GM04503 (cell line): ENCODE measurements at regions not wholly inside any gene's neighbourhood (a gene's known extent, or its start where the extent isn't known, plus 50 kb on each side); places are given as distances from the start of the nearest gene placed in this dataset.
"Not testable (repeated sequence)": the region's sequence is repeated elsewhere in the genome, so short reads cannot be mapped to it uniquely, and the experiment has no call there.

Source experiments
- DNase-seq: peaks from one replicate; pipeline ENCODE4 v3.0.0-alpha.2; 2012; ENCODE audit warnings: low read depth

DNA sequence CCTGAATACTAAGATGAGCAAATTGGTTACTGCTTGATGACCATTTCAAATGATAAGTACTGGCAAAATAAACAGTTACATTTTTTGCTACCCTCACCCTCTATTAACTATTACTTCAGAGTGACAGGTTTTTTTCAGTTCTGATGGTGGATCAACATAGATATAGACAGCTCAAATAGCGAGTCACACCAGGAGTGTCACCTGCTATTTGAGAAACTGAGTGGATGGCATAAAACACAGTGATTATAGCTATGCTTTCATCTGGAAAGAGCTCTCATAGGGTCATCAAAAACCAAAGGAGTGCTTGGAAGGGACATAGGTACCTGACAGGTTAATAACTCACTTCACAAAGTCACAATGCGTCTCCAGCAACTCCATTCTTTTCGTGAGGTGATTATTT is 244.5 kb upstream of the C9orf72 start:
- no peak for DNase-seq

GRCh38 chr9:27818348-27818747 is 245.1 kb upstream of the C9orf72 start:
- no peak for DNase-seq

DNA sequence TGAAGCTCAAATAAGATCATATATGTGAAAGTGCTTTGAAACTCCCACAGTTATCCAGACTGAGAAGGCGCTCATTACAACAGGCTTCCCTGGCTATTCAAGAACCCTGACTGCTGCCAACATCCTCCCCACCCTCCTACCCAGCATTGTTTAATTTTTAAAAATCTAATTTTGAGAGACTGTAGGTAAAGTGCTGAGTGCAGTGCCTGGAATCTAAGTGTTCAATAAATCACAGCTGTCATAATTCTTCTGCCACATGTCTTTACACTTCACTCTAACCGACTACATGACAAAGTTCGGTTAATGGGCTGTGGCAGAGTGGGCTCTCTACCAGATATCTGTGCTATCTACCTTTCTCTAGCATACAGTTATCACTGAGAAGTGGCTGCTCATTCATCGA is 255.6 kb upstream of the C9orf72 start:
- DNase-seq: no peak

- DNase-seq: no peak
These were observed 256.3 kb upstream of the C9orf72 start for GRCh38 chr9:27829621-27830020.

GRCh38 chr9:27832108-27832507 is 258.8 kb upstream of the C9orf72 start:
- not testable (repeated sequence) for DNase-seq

DNA sequence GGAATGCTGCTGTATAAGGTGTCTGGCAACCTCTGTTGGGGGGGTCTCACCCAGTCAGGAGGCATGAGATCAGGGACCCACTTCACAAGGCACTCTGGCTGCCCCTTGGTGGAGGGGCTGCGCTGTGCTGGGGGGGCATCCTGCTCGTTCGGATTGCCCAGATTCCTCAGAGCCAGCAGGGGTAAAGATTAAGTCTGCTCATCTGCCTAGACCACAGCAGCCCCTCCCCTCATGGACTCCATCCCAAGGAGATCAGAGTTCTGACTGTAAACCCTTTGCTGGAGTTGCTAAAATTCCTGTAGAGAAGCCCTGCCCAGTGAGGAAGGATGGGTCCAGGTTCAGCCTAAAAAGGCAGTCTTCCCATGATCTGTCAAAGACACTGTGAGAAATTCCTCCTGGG is 262.0 kb upstream of the C9orf72 start:
- no peak for DNase-seq

DNA sequence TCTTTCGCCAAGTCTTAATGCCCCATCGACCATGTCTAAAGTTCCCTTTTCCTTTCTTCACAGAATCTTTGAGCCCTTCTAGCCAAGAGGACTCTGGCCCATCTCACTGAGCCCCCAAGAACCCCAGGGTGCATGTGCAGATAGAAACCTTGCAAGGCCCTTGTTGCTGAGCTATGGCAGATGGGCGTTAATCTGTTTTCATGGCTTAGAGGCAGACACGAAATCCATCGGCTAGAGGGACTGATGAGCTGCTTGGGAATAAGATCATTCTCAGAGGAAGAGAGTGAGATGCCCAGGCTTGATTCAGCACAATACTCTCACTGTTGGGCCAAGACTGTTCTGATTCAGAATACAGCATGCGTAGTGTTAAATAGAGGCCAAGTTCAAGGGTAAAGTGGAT is 262.5 kb upstream of the C9orf72 start:
- no peak for DNase-seq

DNA sequence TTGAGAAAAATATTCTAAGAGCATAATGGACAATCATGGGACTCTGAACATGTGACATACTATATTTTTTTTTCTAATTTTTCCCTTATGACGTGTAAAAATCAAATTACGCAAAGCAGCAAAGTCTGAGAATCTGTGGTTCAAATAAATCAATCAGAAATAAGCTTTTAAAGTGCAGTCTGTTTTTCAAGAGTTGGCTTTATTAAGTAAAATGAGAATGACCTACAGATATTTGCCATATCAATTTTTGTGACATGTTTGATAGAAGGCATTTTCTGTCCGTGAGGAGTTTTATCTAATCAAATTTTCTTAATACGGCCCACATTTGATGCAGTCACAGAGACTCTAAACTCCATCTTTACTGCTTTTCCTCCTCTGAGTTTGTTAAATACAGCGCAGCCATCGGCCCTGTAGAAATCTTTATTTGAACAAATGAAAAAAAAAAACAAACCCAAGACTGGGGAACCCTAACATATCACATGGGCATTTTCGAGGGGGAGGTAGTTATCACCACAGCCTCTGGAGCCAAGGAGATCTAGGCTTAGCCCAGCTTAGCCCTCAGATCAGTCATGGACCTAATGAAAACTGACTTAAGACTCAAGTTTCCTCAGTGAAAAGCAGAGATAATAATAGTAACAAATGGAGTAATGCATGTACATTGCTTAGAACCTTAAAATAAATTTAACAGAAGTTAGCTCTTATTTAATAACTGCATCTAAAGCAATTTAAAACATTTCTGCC is 263.6 kb upstream of the C9orf72 start:
- no peak for DNase-seq

GRCh38 chr9:27838876-27839275 is 265.6 kb upstream of the C9orf72 start:
- no peak for DNase-seq

DNA sequence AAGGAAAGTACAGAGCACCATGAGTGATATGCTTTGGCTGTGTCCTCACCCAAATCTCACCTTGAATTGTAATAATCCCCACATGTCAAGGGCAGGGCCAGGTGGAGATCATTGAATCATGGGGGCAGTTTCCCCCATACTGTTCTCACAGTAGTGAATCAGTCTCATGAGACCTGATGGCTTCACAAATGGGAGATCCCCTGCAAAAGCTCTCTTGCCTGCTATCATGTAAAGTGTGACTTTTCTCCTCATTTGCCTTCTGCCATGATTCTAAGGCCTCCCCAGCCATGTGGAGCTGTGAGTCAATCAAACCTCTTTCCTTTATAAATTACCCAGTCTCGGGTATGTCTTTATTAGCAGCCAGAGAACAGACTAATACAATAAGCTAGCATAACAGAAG is 266.5 kb upstream of the C9orf72 start:
- DNase-seq: not testable (repeated sequence)

- no peak for DNase-seq
These were observed 271.5 kb upstream of the C9orf72 start for GRCh38 chr9:27844797-27845196.

DNA sequence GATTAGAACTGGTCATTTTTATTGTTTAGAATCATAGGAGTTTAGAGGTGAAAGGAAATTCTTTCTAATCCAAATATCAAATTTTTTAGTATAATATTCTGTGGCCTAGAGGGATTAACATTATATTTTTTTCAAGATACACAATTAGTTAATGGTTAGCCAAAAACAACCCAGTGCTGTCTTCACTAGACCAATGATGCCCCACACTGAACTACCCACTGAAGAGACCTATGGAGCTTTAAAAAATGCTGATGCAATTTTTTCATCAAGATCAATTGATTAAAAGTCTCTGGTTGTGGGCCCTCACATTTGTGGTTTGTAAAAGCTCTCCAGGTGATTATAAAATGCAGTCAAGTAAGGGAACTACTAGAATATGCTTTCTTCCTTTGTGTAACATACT is 274.1 kb upstream of the C9orf72 start:
- no peak for DNase-seq

DNA sequence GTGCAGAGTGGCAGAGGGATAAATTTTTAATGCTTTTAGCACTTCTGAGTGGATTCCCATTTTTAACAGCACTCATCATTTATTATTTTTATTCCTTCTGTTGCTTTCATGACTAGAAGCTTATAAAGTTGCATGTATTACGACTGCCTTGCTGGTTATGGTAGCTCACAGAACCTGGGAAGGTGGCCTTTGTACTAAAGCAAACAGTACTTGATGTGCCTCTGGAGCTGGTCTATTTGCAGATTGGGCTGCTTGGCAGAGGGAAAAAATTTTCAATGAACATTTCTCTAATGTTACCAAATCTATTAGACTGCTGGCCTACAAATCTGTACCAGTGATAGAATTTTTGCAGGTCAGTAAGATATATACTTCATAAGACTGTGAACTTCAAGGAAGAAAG is 274.5 kb upstream of the C9orf72 start:
- DNase-seq: no peak

DNA sequence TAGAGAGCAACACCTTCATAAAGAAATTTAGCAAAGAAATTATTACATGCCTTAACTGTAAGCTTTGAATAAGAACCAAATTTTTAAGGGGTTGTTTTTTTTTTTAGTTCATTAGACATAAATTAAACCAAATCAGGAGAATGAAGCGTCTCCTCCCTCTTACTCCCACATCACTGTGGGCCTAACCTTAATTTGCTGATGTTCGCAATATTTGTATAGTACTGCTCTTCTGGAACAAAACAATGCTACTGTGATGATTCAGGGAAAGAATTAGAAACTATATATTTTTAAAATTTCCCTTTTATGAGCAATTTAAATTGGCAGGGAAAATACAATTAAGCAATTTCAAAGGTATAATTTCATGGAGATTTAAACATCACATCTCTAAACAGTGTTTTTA is 275.0 kb upstream of the C9orf72 start:
- DNase-seq: no peak

DNA sequence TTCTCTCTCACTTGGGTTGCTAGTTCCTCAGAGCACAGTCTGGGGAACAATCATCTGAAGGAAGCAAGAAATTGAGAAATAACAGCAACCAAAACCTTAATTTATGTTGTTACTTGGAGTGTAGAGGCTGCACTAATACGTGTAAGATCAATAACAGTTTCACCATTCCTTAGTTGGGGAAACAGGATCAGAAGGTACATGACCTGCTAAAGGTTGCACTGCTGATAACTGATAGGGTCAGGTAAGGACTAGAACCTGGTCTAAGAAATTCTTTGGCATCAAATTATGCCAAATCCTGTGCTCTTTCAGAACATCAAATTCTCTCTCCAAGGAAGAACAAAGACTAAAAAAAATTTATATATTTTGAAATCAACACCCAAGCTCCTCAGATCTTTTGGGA is 278.6 kb upstream of the C9orf72 start:
- DNase-seq: no peak

DNA sequence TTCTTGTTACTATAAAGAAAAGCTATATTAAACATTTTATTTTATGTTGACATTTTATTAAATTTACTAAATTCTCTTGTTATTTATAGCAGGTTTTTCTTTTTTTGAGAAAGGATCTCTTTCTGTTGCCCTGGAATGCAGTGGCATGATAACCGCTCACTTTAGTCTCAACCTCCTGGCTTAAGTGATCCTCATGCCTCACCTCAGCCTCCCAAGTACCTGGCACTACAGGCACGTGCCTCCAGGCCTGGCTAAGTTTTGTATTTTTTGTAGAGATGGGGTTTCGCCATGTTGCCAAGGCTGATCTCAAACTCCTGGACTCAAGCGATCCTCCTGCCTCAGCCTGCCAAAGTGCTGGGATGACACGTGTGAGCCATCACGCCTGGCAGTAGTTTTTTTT is 280.2 kb upstream of the C9orf72 start:
- no peak for DNase-seq

- no peak for DNase-seq
These were observed 282.8 kb upstream of the C9orf72 start for GRCh38 chr9:27856054-27856453.

- DNase-seq: no peak
These were observed 283.5 kb upstream of the C9orf72 start for GRCh38 chr9:27856748-27857147.

DNA sequence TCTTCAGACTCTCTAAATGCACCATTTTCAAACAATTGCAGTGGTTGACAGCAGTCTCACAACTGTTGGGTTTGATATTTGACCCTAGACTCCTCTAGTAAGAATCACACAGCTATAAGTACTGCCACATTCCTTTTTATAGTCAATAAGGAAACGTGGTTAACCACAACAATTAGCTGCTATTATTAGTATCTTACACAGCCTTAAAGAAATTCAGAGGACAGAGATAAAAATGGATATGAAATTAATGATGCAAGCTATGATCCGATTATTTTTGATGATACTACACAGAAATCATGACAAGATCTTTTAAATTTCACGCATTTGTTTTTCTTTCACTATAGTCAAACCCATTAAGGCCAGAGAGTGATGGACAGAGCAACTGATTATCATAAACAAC is 288.6 kb upstream of the C9orf72 start:
- no peak for DNase-seq

DNA sequence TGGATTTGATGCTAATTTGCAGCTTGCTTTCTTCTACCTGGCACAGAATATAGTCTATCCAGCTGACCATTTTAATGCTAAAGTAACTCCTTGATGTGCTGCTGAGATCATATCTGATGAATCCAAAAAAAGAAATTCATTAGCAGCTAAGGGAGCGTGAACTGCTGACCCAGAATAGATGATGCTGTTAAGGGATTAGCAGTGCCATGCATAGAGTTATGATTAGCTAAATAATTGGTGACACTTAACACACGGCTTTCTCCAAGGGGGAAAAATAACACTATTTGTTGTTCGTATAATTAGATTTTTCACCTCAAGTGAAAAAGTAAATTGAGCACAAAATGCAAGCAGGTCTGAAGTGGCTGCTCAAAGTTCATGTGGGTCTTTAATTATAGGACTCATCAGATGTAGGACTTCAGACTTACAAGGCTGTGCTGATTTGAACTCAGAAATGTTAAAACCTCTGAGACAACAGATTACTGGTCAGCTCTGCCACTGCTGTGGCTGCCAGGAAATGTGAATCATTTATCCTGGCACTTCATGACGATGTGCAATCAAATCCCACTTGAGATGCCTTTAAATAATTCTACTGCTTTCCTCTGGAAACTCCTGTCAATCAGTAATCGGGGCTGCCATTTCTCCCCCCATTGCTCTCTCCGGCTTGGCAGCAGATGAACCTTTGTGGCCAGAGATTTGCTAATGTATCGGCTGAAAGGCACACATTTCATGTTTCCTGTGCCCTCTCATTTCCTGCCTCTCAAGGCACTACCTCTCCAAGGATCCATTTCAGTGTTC is 291.6 kb upstream of the C9orf72 start:
- no peak for DNase-seq

DNA sequence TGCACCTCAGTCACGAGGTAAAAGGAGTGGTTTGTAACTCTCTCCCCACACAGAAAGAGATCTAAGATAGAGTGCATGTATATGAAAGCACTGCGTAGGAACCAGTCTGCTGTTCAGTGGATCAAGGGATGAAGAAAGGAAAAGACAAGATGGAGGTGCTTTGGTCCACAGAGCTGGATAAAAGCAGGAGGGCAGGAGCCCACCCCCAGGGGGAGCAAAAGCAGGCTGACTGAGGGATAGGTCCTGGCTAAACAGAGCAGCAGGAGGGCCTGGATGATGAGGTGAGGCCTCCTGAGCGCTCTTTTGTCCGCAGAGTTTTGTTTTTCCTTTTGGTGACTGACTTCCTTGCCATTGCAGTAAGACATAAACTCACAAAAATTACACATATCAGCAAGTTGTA is 293.5 kb upstream of the C9orf72 start:
- no peak for DNase-seq

DNA sequence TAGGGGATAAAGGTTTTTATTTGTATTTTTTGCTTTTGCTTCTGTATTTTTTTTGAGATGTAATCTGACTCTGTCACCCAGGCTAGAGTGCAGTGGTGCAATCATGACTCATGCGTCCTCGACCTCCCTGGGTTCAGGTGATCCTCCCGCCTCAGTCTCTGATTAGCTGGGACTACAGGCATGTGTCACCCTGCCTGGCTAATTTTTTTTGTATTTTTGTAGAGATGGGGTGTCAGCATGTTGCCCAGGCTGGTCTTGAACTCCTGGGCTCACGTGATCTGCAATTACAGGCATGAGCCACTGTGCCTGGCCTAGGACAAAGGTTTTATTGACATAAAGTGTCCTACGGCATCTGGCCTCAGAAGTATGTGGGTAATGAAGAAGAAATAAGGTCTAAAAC is 297.1 kb upstream of the C9orf72 start:
- DNase-seq: no peak

DNA sequence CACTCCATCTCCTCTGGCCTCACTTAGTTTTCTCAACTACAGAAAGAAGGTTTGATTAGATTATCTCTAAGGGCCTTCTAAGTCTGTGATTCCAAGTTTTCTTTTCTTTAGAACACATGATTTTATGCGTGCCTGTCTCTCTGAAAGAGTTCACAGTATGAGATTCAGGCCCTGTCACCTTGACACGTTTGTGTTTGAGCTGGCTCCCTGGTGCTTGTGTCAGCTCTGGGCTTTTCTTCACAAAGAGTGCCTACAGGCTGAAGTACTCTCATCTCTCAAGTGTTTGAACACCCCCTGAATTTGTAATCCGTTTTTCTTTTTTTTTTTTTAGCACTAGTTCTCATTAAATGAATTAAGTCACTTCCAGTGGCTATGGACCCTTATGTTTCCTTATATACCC is 306.9 kb upstream of the C9orf72 start:
- no peak for DNase-seq

DNA sequence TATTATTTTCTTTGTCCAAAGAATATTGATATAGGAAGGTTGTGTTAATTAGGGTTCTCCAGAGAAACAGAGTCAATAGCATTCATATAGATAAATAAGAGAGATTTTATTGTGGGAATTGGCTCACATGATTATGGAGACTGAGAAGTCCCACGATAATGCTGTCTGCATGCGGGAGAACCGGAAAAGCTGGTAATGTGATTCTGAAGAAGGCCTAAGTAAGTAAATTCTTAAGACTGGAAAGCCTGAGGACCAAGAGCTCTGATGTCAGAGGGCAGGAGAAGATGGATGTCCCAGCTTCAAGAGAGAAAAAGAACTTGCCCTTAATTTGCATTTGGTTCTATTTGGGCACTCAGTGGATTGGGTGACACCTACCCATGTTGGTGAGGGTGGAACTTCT is 307.4 kb upstream of the C9orf72 start:
- DNase-seq: no peak
